Kidney epithelial cell (primary cell): ENCODE measurements at regions not wholly inside any gene's neighbourhood (a gene's known extent, or its start where the extent isn't known, plus 50 kb on each side); places are given as distances from the start of the nearest gene placed in this dataset.

Source experiments
- DNase-seq: peaks from one replicate; pipeline ENCODE4 v3.0.0-alpha.2; 2010; ENCODE audit warnings: low read depth
- H3K27me3 ChIP-seq: 2 replicates; pipeline ENCODE4 v1.6.0; 2011; ENCODE audit warnings: low read length; ENCODE audit not compliant: control insufficient read depth, insufficient read depth
- H3K36me3 ChIP-seq: 2 replicates; pipeline ENCODE4 v1.5.1; 2011; ENCODE audit warnings: low read length; ENCODE audit not compliant: control insufficient read depth, insufficient read depth
- H3K4me3 ChIP-seq: 2 replicates; pipeline ENCODE4 v1.5.1; 2011; ENCODE audit warnings: low read depth, mild to moderate bottlenecking, control low read depth, low read length
- CTCF ChIP-seq: IDR thresholded peaks from 2 replicates; pipeline ENCODE4 v1.5.1; 2011; ENCODE audit warnings: mild to moderate bottlenecking, moderate library complexity, low read length, control low read depth, inconsistent platforms; ENCODE audit not compliant: insufficient read depth, poor library complexity, severe bottlenecking

- DNase-seq: no peak
- no peak overlapping the region for H3K4me3 ChIP-seq
- H3K27me3 ChIP-seq: no peaks in the 10 kb centered on the region
- H3K36me3 ChIP-seq: no peaks in the 10 kb centered on the region
- TF ChIP-seq CTCF: no peak
These were observed 254.2 kb downstream of the EBLN2 start for GRCh38 chr3:73315706-73316105.

- no peak for TF ChIP-seq CTCF
- H3K27me3 ChIP-seq: no peaks in the 10 kb centered on the region
- no peaks in the 10 kb centered on the region for H3K36me3 ChIP-seq
- DNase-seq: no peak
- H3K4me3 ChIP-seq: no peak overlapping the region
These were observed 257.8 kb downstream of the EBLN2 start for GRCh38 chr3:73319179-73319769.

- Histone ChIP-seq H3K27me3 (no peaks in the 10 kb centered on the region), H3K36me3 (no peaks in the 10 kb centered on the region), H3K4me3 (no peak overlapping the region)
- no peak for DNase-seq
- no peak for TF ChIP-seq CTCF
These were observed 260.0 kb downstream of the EBLN2 start for GRCh38 chr3:73321286-73321999.

GRCh38 chr3:73324203-73325155 is 263.0 kb downstream of the EBLN2 start:
- TF ChIP-seq CTCF: no peak
- no peak for DNase-seq
- H3K4me3 ChIP-seq: no peak overlapping the region
- no peaks in the 10 kb centered on the region for H3K27me3 ChIP-seq
- no peaks in the 10 kb centered on the region for H3K36me3 ChIP-seq

GRCh38 chr3:73326396-73326795 is 264.9 kb downstream of the EBLN2 start:
- H3K36me3 ChIP-seq: no peaks in the 10 kb centered on the region
- no peak for TF ChIP-seq CTCF
- no peak for DNase-seq
- H3K4me3 ChIP-seq: no peak overlapping the region
- H3K27me3 ChIP-seq: no peaks in the 10 kb centered on the region
